HG02943 (cell line): ENCODE measurements at regions not wholly inside any gene's neighbourhood (a gene's known extent, or its start where the extent isn't known, plus 50 kb on each side); places are given as distances from the start of the nearest gene placed in this dataset.

ENCODE experiments used
- ATAC-seq: cut with Tn5 transposase; IDR thresholded peaks from one replicate; pipeline ENCODE4 v1.9.1; 2021; ENCODE audit warnings: mild to moderate bottlenecking, low read depth, moderate library complexity; ENCODE audit not compliant: unreplicated experiment

DNA sequence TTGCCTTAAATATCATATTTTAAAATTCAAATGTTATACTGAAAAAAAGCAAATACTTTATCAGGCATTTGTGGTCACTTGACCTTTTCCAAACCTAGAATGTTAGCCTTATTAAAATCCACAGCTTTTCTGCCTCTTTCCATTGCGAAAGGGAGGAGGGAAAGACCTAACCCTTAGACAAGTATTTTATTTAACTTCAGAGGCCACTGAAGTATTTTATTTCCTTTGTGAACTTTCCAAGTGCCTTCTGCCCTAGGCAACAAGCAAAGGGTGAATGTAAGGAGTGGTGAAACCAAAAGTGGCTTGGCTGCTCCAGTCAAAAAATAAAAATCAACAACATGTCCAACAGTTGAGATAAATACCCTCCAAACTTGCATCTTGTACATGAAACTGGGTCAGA lies 376.1 kb downstream of the EFNA5 start:
- no peak for ATAC-seq

DNA sequence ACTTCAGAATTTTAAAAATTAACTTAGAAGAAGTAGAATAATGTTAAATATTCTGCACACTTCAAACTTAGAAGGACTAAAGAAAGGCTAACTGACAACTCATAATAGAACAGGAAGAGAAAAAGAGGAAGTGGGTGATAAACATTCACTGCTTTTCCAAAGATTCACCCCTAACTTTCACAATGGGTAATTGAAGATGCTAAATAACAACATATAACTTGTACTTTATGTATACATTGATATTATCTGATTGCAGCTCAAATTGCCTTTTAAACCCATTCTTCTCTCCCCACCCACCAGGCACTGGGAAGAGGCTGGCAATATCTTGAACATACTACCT lies 376.6 kb downstream of the EFNA5 start:
- peak; percentile 66 for ATAC-seq

DNA sequence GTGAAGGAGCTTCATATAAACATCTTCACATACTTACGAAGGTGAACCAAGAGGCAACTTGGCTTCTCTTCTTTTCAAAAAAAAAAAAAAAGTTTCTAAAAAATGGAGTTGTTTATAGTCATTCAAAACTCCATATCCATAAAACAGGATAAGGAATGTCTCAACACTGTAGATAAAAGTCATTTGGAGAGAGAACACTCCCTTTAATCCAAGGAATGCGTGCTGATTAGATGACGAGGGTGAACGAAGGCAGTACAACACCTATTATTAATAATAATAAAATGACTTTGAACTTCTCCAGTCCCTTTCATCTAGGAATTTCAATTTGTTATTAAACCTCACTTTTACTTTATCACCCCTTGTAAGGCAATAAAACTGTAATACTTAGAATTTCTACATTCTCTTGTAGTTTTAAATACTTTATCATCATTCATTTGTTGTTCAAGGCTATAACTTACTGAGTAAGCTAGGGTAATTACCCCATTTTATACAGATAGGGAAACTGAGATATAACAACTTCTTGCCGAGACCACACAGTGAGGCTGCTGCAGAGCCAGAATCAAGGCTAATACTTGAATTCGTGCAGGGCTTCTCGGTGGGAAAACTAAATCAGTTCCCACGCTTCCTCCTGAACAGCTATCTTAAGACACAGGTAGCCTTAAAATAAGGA lies 377.1 kb downstream of the EFNA5 start:
- ATAC-seq, result no peak

DNA sequence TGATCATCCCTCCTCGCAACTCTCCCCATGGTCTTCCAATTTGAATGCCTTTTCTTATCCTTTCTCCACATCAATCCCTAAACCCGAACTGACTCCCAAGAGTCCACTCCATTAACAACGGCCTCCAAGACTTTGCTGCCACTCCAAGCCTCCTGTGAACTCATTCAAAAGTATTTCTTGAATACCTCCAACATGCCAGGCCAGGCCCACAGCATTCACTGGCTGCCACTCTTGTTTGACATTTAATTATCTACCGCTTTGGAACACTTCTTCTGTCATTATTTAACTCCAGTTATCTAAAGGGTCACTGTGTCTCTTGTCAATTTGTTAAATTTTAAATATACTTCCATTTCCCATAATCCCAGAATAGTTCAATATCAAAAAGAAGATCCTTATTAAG lies 378.9 kb downstream of the EFNA5 start:
- no peak for ATAC-seq

DNA sequence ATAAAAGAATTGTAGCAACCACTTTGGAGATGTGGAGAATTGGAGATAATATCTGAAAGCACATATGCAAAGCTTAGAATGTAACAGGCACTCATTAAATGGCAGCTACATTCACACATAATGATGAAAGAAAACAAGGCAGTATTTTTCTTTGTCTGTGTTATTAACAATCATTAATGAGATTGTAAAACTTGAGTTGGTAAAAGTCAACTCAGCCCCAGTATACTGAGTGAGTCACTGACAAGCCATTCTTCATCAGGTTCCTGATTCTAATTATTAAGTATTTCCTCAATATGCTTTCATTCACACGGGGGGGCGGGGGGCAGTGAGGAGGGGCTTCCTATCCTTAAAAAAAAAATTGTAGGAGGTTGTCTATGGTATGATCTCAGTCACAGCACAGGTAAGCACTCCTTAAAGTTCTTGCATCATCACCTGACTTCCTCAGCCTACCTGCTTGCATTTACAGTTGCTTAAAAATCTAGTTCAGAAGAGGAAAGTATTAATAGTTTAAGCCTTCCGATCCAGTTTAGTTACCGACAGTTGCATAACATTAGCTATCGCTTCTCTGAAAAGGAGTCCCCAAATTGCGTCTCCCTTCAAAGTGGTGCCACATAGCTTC lies 379.8 kb downstream of the EFNA5 start:
- no peak for ATAC-seq

DNA sequence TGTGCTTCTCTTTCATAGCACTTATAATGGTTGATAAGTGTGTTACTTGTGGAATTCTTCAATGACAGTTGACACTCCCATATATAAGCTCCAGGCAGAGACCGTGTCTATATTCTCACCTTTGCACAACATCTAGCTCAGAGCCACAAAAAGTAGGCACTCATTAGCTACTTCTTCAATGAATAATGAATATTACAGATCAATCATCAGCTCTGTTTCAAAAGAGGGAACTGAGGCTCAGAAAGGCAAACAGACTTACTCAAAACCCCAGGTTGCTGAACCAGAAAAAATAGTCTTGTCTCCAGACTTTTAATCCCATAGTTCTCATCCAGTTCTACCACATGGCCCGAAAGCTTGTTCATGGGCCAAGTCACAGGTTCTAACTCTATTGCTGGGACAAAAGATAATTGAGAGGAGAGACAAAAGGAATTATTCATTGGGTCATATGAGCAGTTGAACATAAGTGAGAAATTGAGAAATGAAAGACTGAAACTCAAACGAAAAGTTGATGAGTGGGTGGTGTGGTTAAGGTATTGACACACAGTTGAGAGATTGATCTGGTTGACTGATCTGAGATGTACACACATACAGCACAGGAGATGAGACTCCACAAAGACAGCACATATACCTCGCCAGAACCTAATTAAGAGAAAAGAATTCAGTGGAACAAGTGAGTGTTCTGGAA lies 381.6 kb downstream of the EFNA5 start:
- ATAC-seq, result peak; percentile 86

DNA sequence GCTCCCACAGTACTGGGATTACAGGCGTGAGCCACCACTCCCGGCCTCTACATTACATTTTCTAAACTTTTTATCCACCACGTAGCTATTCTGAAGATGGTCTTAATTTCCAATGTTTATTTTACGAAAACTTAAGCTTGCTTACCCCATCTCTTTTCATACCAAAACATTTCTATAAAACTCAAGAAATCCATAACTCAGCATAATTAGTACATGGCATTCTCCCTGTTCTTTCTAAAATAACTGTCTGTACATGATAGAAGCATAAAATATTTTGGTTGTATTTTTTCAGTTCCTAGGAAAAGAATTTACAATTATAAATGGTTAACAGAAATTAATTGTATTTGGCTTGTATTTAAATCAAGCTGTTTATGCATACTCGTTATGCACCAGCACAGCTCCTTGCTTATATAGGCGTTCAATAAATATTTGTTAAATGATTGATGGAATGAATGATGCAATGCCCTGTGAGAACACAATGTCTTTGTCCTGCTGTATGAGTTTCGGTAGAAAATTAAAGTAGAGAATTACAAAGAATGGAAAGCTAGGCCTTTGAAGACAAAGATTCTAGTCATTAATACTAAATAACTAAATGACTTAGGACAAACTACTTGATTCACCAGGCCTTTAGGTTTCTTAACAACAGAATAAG lies 384.2 kb downstream of the EFNA5 start:
- no peak for ATAC-seq

DNA sequence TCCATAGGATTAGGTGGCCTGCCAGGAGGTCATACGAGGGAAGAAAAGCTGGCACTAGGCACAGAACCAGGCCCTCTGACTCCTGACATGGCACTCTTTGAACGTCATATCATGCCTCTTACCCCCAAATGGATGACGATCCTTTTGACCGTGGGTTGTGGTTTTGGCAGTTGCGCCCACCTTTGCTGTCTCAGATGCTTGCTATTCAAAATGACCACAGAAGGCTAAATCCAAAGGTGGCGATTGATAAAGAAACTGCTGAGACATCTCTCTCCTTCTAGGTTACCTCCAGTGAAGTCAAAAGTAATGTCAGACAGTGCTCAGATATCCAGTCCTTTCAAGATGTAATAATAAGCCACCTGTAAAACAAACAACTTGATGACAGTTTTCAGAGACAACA lies 385.0 kb downstream of the EFNA5 start:
- ATAC-seq, result no peak

DNA sequence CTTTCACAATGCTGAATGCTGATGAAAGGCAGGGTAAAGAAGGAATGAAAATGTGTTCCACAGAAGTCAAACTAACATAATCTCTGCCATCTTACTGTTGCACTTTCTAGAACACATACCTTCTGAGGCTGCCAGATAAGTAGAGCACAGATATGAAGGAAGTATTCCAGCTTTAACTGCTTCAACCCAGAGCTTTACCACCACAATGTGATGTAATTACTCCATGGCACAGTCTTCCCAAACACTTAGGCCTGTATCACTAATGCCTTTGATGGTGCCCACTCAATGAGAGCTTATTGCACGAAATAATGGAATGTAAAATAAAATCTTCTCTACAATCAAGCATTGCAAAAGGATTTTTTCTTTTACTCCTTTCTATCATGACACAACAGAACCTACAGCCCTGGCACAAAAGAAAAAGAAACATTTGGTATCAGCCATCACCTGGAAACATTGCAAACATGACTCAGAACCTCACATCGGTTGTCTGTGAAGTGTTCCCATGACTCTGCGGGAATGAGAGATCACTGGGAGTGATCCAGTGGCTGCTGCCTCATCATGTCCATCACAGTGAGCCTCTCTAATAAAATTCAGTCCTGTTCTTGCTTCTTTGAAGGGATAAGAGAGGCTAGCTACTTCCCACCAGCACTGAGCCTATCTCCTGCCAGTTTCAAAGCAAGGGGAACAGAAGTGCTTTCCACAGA lies 385.8 kb downstream of the EFNA5 start:
- no peak for ATAC-seq

DNA sequence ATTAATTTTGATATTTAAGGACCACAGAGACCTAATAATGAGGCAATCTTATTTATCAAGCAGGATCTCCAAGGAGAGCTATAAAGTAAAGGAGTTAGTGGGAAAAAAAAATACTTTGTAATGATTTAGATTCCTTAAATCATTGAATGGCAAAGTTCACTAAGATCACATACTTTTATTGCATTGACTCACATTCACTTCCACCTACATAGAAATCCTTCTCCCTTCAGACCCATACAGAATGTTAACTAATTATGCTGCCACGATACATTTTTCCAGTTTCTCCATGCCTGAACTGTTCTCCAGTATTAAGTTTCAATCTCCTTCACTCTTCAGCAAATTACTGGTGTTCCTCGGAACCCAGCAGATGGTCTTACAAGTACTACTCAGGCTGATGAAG lies 388.7 kb downstream of the EFNA5 start:
- ATAC-seq, result no peak

DNA sequence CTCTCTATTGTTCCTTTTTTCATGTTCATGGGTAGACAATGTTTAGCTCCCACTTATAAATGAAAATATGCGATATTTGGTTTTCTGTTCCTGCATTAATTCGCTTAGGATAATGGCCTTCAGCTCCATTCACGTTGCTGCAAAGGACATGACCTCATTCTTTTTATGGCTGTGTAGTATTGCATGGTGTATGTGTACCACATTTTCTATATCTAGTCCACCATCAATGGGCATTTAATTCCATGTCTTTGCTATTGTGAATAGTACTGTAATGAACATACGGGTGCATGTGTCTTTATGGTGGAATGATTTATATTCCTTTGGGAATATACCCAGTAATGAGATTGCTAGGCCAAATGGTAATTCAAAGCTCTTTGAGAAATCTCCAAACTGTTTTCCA lies 392.0 kb downstream of the EFNA5 start:
- no peak for ATAC-seq

DNA sequence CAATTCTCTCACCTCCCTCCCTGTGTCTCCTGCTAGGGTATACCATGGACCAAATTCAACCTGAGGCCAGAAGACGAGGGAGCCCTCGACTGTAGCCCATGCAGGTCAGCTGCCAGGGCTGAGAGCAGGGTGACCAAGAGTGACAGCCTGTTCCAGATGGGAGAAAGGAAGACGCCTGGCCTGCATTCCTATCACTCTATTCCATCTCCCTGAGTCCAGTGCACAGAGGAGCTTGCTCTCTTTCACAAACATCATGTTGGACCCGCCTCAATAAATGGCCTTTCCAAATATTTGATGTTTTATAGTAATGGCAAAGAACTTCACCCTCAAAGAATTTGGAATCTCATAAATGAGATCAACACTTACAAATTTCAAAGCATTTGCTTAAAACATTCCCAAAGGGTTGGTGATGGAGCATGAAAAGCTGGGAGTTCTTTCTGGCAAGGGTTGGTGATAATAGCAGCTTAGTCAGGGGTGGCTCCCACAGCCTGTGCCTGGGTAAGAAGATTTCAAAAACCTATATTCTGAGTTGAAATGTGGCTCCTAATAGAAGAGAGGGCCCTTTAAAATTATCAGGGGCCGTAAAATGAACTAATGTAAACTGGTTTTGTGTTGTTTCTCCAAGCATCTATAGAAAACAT lies 393.1 kb downstream of the EFNA5 start:
- ATAC-seq, result no peak

DNA sequence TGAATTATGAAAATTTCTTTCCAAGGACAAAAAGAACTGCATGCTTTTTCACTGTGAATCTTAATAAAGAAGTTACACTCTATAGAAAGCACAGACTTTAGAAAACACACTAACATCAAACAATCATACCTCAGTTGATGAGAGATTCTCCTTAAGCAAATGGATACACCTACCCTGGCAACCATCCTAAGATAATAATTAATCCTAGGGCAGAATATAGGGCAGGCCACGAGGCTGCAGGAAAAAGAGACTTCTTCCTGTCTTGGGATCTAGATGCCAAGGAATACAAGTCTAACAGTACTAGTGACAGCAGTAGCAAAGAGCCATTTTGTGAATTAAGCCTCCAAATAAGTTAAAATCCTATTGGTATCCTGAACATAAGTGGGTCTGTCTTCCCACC lies 395.4 kb downstream of the EFNA5 start:
- ATAC-seq, result no peak

DNA sequence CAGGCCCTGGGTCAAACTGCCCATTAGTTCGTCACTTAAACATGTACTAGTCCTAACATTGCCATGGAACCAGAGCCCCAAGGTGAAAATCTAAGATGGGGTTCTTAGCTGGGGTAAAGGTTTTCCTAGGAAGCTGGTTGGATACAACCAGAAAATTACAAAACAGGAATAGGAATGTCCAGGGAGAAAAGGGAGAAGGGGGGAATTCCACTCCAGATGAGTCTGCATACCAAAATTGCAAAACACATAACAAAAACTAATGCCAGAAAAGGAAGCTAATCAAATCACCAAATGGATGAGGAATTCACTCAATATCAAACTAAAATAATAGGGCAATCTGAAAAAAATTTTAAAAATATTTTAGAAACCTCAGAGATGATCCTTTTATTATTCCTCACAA lies 396.2 kb downstream of the EFNA5 start:
- no peak for ATAC-seq

DNA sequence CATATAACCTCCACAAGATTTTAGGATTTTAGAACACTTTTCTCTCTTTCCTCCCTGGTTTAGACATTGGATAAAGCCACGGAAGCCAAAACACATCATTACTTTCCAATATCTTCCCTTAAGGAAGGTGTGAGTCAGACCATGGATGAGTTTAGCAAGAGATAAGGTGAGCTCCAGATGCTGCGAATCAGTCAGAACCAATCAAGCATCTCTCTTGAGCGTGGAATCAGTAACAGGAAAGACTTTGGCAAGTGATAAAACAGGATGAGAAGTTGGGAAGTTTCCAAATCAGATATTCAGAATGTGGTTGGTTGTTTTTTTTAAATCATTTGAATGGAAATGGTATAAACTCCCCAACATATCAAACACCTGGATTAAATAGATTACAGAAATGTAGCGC lies 397.8 kb downstream of the EFNA5 start:
- no peak for ATAC-seq

DNA sequence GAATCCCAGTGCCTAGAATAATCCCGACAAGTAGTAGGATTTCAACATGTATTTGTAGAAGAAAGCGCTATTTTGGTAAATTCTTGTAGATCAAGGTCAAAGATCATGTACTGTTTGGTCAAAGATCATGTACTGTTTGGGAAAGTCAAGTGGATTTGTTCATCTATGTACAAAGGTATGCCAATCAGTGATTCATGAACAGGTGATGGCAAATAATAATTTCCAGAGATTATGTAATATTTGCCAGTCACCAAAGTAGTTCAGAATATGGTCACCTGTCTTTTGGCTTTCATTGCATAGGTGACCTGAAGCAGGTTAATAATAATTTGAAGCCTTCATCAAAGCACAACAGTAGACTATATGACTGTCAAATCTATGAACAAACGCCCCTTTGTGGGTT lies 398.2 kb downstream of the EFNA5 start:
- no peak for ATAC-seq

DNA sequence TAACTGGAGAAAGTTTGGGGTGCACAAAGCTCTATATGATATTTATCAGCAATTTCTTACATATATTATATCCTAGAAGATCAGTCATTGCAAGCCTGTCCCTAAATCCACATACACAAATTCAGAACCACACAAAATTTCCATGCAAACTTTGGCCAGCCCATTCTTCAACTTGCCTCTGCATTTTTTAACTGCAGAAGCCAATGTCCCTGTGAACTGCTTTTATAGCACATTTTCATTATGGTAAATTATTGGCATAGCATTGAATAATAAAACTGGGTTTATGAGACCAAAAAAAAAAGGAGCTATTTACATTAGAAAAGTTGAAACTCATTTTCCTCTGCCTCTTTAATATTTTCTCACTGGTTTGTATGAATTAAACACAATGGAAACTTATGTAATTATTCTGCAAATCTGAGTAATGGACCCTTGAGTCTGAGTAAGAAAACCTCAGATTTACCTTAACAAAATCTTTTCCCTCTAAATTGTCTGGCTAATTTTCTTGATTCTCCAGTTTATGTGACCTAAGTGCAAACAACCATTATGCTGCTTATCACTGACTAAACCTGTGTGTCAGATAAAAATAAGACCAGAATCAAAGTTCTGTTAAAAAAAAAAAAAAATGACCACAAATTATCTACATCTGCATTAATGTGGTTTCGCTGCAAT lies 398.9 kb downstream of the EFNA5 start:
- no peak for ATAC-seq

DNA sequence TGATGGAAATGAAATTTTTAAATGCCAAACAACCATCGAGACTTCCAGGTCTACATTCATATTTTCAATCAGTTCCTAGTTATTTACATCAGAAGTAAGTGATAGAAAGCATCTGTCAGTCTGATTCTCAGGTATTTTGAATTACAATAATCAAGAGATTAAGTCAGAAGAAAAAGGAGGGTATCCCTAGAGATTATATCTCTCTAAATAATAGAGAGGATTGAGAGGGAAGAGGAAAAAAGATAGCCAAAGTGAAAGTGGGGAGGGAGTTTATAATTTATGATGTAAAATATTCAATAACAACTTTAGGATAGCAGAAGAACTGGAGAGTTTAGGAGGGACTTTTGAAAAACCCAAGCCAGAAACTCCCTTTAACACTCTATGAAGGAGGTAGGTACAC lies 400.2 kb downstream of the EFNA5 start:
- no peak for ATAC-seq

DNA sequence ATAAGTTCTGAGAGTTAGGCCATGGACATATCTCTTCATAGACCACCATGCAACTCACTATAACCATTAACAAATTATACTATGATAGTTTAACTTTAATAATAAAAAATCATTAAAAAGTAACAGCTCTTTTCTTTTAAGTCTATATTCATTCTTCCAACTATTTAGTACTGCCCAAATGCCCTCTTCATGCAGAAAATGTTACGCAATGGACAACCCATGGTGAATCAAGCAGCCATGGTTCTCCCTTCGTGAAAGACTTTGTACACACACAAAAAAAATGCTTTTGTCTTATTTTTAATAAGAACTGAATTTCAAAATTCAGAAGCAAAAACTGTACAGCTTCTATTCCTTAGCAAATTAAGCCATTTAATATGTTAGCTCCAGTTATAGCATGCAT lies 401.1 kb downstream of the EFNA5 start:
- no peak for ATAC-seq

DNA sequence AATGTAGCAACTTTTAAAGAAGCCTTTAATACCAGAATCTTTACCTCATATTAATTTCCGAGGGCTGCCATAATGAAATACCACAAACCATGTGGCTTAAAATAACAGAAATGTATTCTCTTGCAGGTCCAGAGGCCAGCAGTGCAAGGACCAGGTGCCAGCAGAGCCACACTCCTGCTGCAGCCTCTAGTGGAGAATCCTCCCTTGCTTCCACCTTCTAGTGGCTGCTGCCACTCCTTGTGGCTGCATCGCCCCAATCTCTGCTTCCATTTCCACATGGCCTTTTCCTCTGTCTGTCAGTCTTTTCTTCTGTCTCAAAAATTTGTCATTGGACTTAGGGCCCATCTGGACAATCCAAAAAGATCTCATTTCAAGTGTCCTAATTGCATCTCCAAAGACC lies 401.5 kb downstream of the EFNA5 start:
- no peak for ATAC-seq
